Stimulated activated effector memory CD8-positive, alpha-beta T cell treated with anti-CD3 and anti-CD28 coated beads, Interleukin-12 subunit alpha, Interleukin-12 subunit beta, amount 100 ng/mL, for 72 hours (primary cell): ENCODE measurements at regions not wholly inside any gene's neighbourhood (a gene's known extent, or its start where the extent isn't known, plus 50 kb on each side); places are given as distances from the start of the nearest gene placed in this dataset.
A peak's percentile ranks its signal among the peaks of the same experiment; 100 is the strongest.

Experiments
- ATAC-seq: fragments of 150-1000 bp; cut with Tn5 transposase; 2 replicates; pipeline ENCODE4 v1.10.0; 2021
- DNase-seq, 2 donors: peaks; one replicate each; pipeline ENCODE4 v3.0.0; 2021 to 2022; ENCODE audit warnings: low spot score in 2 of 2
- H3K27ac Mint-ChIP-seq: one replicate; pipeline ENCODE4 v1.8.0; 2022; ENCODE audit warnings: mild to moderate bottlenecking, mixed read lengths
- H3K36me3 Mint-ChIP-seq: one replicate; pipeline ENCODE4 v1.8.0; 2022; ENCODE audit warnings: mild to moderate bottlenecking, mixed read lengths
- H3K4me1 Mint-ChIP-seq: one replicate; pipeline ENCODE4 v1.8.0; 2022; ENCODE audit warnings: mixed read lengths
- H3K4me3 Mint-ChIP-seq: one replicate; pipeline ENCODE4 v1.8.0; 2022; ENCODE audit warnings: mild to moderate bottlenecking, mixed read lengths
- H3K9me3 Mint-ChIP-seq: one replicate; pipeline ENCODE4 v1.8.0; 2022; ENCODE audit warnings: mixed read lengths

GRCh38 chr6:16078064-16078463 lies 50.8 kb upstream of the MYLIP start:
- Mint-ChIP-seq H3K9me3 (no peaks in the 10 kb centered on the region), H3K27ac (no peak overlapping the region), H3K36me3 (no peaks in the 10 kb centered on the region), H3K4me3 (no peak overlapping the region), H3K4me1 (no peaks in the 10 kb centered on the region)
- ATAC-seq, result no peak
- DNase-seq, result no peak

DNA sequence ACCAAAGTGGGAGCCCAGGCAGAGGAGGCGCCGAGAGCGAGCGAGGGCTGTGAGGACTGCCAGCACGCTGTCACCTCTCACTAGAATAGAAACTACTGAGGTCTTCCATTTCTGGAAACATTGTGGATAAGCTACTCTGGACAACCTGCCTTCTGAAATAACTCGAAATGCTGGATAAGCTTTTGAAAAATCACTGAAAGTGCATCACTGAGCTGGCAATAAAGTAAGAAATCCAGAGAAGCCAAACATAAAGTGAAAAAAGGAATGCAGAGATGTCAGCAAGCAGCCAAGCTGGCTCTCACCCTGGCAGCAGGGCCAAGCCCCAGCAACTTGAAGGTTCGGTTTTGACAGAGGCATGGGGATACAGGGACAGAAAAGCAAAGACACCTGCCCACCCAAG lies 59.2 kb upstream of the MYLIP start:
- Mint-ChIP-seq H3K9me3 (no peaks in the 10 kb centered on the region), H3K4me1 (no peaks in the 10 kb centered on the region)

GRCh38 chr6:16069222-16069621 lies 59.7 kb upstream of the MYLIP start:
- no peak for ATAC-seq
- no peak overlapping the region for H3K4me3 Mint-ChIP-seq
- H3K9me3 Mint-ChIP-seq, result no peaks in the 10 kb centered on the region

More for the DNA sequence above, 59.2 kb upstream of the MYLIP start:
- H3K4me3 Mint-ChIP-seq, result no peak overlapping the region
- DNase-seq (no peak), ATAC-seq (no peak)
- no peak overlapping the region for H3K27ac Mint-ChIP-seq
- no peaks in the 10 kb centered on the region for H3K36me3 Mint-ChIP-seq

GRCh38 chr6:16067568-16067967 lies 61.3 kb upstream of the MYLIP start:
- H3K4me1 Mint-ChIP-seq, result no peaks in the 10 kb centered on the region
- H3K4me3 Mint-ChIP-seq, result no peak overlapping the region
- H3K27ac Mint-ChIP-seq, result no peak overlapping the region
- no peaks in the 10 kb centered on the region for H3K36me3 Mint-ChIP-seq
- ATAC-seq (no peak), DNase-seq (no peak)
- no peaks in the 10 kb centered on the region for H3K9me3 Mint-ChIP-seq

More at GRCh38 chr6:16069222-16069621, 59.7 kb upstream of the MYLIP start:
- DNase-seq, result no peak
- Mint-ChIP-seq H3K27ac (no peak overlapping the region), H3K4me1 (no peaks in the 10 kb centered on the region), H3K36me3 (no peaks in the 10 kb centered on the region)

DNA sequence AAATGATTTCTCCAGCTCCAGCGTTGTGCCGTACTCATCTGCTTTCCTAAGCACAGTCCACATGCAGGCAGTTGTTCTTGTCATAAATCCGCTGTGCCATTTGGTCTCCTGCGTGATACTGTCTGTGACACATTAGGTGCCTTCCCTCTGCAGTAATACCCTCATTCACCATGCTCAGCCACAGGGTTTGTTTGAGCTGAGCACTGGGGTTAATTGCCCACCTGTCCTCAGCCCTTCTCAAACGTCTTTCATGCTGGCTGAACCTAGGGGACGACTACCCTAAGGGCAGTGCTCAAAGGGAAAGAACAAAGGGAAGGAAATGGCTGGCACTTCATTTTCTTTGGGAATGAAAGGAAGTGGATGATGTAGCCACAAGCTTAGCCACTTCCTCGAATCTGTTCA lies 64.2 kb upstream of the MYLIP start:
- Mint-ChIP-seq H3K4me1 (no peaks in the 10 kb centered on the region), H3K4me3 (no peak overlapping the region)

DNA sequence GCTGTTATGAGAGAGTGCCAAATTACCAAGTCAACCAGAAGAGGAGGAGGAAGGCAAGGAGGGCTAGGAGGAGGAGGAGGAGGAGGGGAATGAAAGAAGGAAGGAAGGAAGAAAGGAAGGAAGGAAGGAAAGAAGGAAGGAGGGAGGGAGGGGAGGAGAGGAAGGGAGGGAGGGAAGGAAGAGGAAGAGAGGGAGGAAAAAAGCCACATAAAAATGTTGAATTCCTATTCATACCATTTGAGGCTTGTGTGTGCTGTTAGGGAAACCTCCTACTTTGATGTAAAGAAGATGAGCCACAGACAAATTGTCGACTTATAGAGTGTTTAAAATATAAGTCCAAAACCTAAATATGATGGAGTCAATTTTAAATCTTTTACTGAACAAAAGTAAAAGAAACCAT lies 65.3 kb upstream of the MYLIP start:
- ATAC-seq (no peak), DNase-seq (no peak)
- no peaks in the 10 kb centered on the region for H3K36me3 Mint-ChIP-seq
- H3K4me1 Mint-ChIP-seq, result no peaks in the 10 kb centered on the region
- no peak overlapping the region for H3K4me3 Mint-ChIP-seq
- H3K27ac Mint-ChIP-seq, result no peak overlapping the region
- H3K9me3 Mint-ChIP-seq, result no peaks in the 10 kb centered on the region

More for the DNA sequence above, 64.2 kb upstream of the MYLIP start:
- no peaks in the 10 kb centered on the region for H3K36me3 Mint-ChIP-seq
- ATAC-seq (no peak), DNase-seq (no peak)
- H3K9me3 Mint-ChIP-seq, result no peaks in the 10 kb centered on the region
- no peak overlapping the region for H3K27ac Mint-ChIP-seq

DNA sequence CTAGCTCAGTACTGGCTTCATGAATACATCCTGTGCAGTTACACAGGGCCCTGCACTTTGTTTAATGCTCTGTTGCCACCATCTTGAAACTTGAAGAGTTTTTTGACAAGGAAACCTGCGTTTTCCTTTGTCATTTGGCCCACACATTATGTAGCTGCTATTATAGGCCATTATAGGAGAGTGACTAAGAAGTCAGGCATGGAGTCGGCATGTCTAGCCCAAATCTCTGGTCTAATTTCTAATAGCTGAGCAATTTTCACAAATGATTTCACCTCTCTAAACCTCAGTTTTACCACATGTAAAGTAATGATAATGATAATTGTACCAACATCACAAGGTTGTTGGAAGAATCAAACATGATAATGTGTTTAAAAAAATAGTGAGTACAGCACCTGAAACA lies 67.1 kb upstream of the MYLIP start:
- Mint-ChIP-seq H3K36me3 (no peaks in the 10 kb centered on the region), H3K9me3 (no peaks in the 10 kb centered on the region), H3K4me1 (no peaks in the 10 kb centered on the region), H3K4me3 (no peak overlapping the region), H3K27ac (no peak overlapping the region)
- ATAC-seq (no peak), DNase-seq (no peak)

- DNase-seq, result no peak
- Mint-ChIP-seq H3K4me1 (no peaks in the 10 kb centered on the region), H3K4me3 (no peak overlapping the region), H3K36me3 (no peaks in the 10 kb centered on the region), H3K9me3 (no peaks in the 10 kb centered on the region), H3K27ac (no peak overlapping the region)
- no peak for ATAC-seq
These were observed 68.8 kb upstream of the MYLIP start for GRCh38 chr6:16060039-16060438.

- DNase-seq, result no peak
- Mint-ChIP-seq H3K27ac (no peak overlapping the region), H3K4me1 (no peaks in the 10 kb centered on the region), H3K36me3 (no peaks in the 10 kb centered on the region), H3K4me3 (no peak overlapping the region), H3K9me3 (no peaks in the 10 kb centered on the region)
- ATAC-seq, result no peak
These were observed 69.4 kb upstream of the MYLIP start for GRCh38 chr6:16059496-16059895.

GRCh38 chr6:16058929-16059345 lies 69.9 kb upstream of the MYLIP start:
- ATAC-seq (no peak), DNase-seq (no peak)
- Mint-ChIP-seq H3K36me3 (no peaks in the 10 kb centered on the region), H3K9me3 (no peaks in the 10 kb centered on the region), H3K4me1 (no peaks in the 10 kb centered on the region), H3K4me3 (no peak overlapping the region), H3K27ac (no peak overlapping the region)

- ATAC-seq (no peak), DNase-seq (no peak)
- Mint-ChIP-seq H3K4me1 (no peaks in the 10 kb centered on the region), H3K36me3 (no peaks in the 10 kb centered on the region), H3K27ac (no peak overlapping the region), H3K9me3 (no peaks in the 10 kb centered on the region), H3K4me3 (no peak overlapping the region)
These were observed 70.5 kb upstream of the MYLIP start for GRCh38 chr6:16058201-16058928.

- no peak overlapping the region for H3K4me3 Mint-ChIP-seq
- H3K27ac Mint-ChIP-seq, result no peak overlapping the region
- no peak for ATAC-seq
These were observed 71.4 kb upstream of the MYLIP start for GRCh38 chr6:16057446-16057845.

GRCh38 chr6:16056263-16056870 lies 72.5 kb upstream of the MYLIP start:
- H3K36me3 Mint-ChIP-seq, result no peaks in the 10 kb centered on the region
- H3K27ac Mint-ChIP-seq, result no peak overlapping the region
- no peak overlapping the region for H3K4me3 Mint-ChIP-seq
- no peak for DNase-seq
- no peaks in the 10 kb centered on the region for H3K9me3 Mint-ChIP-seq
- H3K4me1 Mint-ChIP-seq, result no peaks in the 10 kb centered on the region
- ATAC-seq, result no peak

More at GRCh38 chr6:16057446-16057845, 71.4 kb upstream of the MYLIP start:
- H3K4me1 Mint-ChIP-seq, result no peaks in the 10 kb centered on the region
- DNase-seq, result no peak
- no peaks in the 10 kb centered on the region for H3K9me3 Mint-ChIP-seq
- H3K36me3 Mint-ChIP-seq, result no peaks in the 10 kb centered on the region

- H3K27ac Mint-ChIP-seq, result no peak overlapping the region
- H3K4me3 Mint-ChIP-seq, result no peak overlapping the region
- no peaks in the 10 kb centered on the region for H3K36me3 Mint-ChIP-seq
These were observed 73.0 kb upstream of the MYLIP start for GRCh38 chr6:16055852-16056251.

GRCh38 chr6:16049168-16049567 lies 79.7 kb upstream of the MYLIP start:
- H3K36me3 Mint-ChIP-seq, result no peaks in the 10 kb centered on the region
- no peaks in the 10 kb centered on the region for H3K4me1 Mint-ChIP-seq
- ATAC-seq, result peak; percentile 55

More at GRCh38 chr6:16055852-16056251, 73.0 kb upstream of the MYLIP start:
- no peaks in the 10 kb centered on the region for H3K9me3 Mint-ChIP-seq
- no peak for DNase-seq
- ATAC-seq, result no peak
- no peaks in the 10 kb centered on the region for H3K4me1 Mint-ChIP-seq

DNA sequence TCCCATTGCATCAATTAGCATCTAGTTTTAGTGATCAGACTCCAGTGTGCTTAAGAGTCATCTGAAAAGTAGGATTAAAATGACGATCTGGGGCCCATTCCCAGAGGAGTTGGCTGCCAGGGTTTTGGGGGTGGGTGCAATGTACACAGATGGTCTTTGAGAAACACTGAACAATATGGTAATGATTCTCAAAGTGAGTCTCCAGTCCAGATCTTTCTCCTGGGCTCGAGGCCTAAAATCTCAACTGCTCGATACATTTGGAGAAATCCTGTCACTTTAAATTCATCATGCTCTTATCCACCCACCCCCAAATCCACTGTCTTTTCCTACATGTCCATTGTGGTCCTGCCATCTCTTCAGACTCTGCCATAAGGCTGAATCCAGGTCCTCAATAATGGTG lies 80.7 kb upstream of the MYLIP start:
- H3K36me3 Mint-ChIP-seq, result no peaks in the 10 kb centered on the region
- DNase-seq, result no peak
- no peaks in the 10 kb centered on the region for H3K4me1 Mint-ChIP-seq
- no peak overlapping the region for H3K4me3 Mint-ChIP-seq
- no peaks in the 10 kb centered on the region for H3K9me3 Mint-ChIP-seq
- ATAC-seq, result no peak
- no peak overlapping the region for H3K27ac Mint-ChIP-seq

More at GRCh38 chr6:16049168-16049567, 79.7 kb upstream of the MYLIP start:
- no peak for DNase-seq
- Mint-ChIP-seq H3K4me3 (no peak overlapping the region), H3K27ac (no peak overlapping the region), H3K9me3 (no peaks in the 10 kb centered on the region)
